ENCODE measurements at regions not wholly inside any gene's neighbourhood (a gene's known extent, or its start where the extent isn't known, plus 50 kb on each side); places are given as distances from the start of the nearest gene placed in this dataset.

DNA sequence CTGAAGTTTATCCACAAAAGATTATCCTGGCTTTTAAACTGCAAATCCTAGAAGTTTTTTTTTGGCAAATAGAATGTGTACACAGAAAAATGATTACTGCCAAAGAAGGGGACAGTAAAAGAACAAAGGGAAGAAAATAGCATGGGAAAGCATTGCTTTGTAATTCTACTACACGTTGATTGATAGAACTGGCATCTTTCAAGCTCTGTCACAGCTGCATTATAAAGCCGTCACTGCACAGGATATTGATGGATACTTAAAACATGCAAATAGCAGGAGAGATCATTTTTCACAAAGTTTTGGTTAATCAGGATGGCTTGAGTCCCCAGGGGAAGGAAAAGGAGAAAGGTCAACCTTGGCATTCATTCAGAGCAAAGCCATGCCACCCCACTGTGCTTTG is 183.7 kb upstream of the RRP15 start:
- no peak for DNase-seq (ENCODE audit: low spot score)
- intact Hi-C loops (cut with DNase I) = no loop called here

- intact Hi-C loops (cut with DNase I) = no loop called here
- DNase-seq (ENCODE audit: low spot score) = no peak
These were observed 177.1 kb upstream of the RRP15 start for GRCh38 chr1:218108034-218108433.

GRCh38 chr1:218112862-218113261 is 172.2 kb upstream of the RRP15 start:
- DNase-seq (ENCODE audit: low spot score) = no peak
- intact Hi-C loops (cut with DNase I) = no loop called here

DNA sequence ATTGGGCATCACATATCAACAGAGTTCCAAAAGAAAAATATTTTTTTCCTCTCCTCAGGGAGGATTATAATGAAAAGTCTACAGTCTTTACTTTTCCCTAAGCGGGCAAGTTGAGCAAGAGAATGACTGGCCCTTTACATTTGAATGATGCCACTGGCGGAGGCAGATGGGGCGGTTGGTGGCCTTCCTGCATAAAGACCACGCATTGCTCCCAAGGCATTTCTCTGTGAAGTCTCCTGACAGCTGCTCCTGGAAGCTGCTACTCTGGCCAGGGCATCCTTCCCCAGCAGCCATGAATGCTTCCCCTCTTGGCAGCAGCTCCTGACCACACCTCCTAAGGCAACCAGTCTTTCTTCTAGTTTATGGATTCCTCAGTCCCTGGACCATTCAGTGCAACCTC is 161.1 kb upstream of the RRP15 start:
- intact Hi-C loops (cut with DNase I) = no loop called here
- no peak for DNase-seq (ENCODE audit: low spot score)

GRCh38 chr1:218135371-218135770 is 149.7 kb upstream of the RRP15 start:
- intact Hi-C loops (cut with DNase I) = no loop called here

DNA sequence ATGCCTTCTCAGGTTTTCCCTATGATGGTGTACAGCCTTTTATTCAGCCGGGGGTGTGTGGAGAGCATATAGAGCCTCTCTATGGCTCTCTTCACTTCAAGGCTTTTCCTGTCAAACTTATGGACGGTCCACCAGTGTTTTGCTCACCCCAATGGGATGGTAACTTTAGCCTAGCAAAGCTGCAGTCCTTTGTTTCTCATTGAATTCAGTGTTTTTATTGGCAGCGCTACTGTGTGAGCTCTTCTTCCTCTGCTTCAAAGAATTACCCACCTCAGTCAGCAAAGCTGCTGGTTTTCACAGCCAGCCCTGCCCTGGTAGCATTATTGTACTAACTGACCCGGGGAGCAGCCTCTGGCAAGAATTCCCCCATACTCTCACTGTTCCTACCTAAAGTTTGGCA is 145.3 kb upstream of the RRP15 start:
- intact Hi-C loops (cut with DNase I) = no loop called here
- DNase-seq (ENCODE audit: low spot score) = no peak

More at GRCh38 chr1:218135371-218135770, 149.7 kb upstream of the RRP15 start:
- no peak for DNase-seq (ENCODE audit: low spot score)

GRCh38 chr1:218156595-218156994 is 128.5 kb upstream of the RRP15 start:
- intact Hi-C loops (cut with DNase I) = no loop called here
- no peak for DNase-seq (ENCODE audit: low spot score)

GRCh38 chr1:218163371-218163770 is 121.7 kb upstream of the RRP15 start:
- intact Hi-C loops (cut with DNase I) = no loop called here
- no peak for DNase-seq (ENCODE audit: low spot score)

DNA sequence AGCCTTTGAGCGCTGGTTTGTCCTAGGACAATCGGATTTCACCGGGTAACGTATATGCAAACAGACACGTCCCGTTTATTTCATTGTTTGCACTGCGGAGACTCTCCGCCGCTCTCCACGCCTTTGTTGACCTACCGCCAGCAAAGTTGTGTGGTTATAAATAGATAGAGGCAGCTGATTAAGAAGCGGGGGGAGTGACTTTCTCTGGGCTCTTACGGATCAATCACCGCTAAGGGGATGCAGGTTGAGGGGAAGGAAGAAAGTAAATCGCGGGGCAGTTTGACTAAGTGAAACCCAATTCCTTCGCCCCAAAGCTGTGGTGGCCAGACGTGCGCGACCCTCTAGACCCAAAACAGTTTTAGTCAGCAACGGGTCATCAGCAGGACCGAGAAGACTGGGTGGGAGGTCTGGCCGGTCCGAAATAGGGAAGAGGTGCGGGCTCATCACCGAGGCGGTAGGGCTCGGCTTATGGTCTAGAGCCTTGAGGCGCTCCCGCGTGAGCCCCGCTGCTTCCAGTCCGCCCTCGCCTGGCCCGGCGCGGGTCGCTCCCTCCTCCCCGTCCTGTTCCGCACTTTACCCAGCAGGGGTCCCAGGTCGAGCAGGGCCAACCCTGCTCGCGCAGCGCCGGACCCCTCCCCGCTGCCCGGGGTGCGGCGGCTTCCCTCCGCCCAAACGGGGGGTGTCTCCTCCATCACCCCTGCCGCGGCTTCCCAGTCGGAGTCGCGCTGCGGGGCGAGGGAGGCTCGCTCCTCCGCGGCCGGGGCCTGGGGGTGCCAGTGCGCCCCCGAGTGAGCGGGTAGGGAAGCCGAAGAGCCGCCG is 120.8 kb upstream of the RRP15 start:
- intact Hi-C loops (cut with DNase I) = no loop called here
- DNase-seq (ENCODE audit: low spot score) = no peak

GRCh38 chr1:218164930-218165700 is 120.0 kb upstream of the RRP15 start:
- peak; percentile 77 for DNase-seq (ENCODE audit: low spot score)
- intact Hi-C loops (cut with DNase I) = no loop called here

DNA sequence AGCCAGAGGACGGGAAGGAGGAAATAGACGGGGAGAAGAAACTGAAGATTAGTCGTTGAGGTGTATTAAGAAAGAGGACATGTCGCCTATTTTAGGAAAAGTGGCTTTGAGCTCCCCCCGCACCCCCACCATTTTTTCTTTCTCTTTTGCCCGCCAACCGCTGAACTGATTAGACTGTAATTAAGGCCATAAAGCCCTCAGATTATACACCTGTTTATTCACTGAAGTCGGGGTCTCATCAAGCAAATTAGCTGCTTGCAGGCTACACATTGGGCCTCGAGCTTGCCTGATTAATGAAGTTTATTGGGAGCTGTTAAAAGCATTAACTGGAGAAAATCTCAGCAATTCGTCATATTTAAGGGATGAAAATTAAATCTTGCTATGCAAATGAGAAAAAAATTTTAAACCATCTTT is 119.4 kb upstream of the RRP15 start:
- no peak for DNase-seq (ENCODE audit: low spot score)
- intact Hi-C loops (cut with DNase I) = no loop called here

GRCh38 chr1:218166268-218166945 is 118.7 kb upstream of the RRP15 start:
- no peak for DNase-seq (ENCODE audit: low spot score)
- intact Hi-C loops (cut with DNase I) = no loop called here

GRCh38 chr1:218171302-218171893 is 113.7 kb upstream of the RRP15 start:
- no peak for DNase-seq (ENCODE audit: low spot score)

DNA sequence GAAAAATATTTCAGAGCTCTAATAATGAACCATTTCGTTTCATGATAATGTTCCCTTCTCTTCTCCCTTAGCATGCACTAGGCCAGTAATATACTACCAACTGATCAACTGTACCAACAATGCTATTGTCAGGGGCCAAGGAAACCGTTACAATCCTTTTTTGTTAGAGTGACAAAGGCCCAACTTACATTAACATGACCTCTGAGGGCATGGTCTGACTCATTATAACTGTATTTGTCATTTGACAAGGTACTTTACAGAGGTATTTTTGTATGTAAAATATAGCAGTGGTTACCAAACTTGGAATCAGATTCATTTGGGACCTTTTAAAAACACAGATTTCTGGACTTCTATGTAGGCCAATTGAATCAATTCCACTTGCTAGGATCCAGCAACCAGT is 102.6 kb upstream of the RRP15 start:
- DNase-seq (ENCODE audit: low spot score) = no peak
- intact Hi-C loops (cut with DNase I) = no loop called here

More at GRCh38 chr1:218171302-218171893, 113.7 kb upstream of the RRP15 start:
- intact Hi-C loops (cut with DNase I) = no loop called here

DNA sequence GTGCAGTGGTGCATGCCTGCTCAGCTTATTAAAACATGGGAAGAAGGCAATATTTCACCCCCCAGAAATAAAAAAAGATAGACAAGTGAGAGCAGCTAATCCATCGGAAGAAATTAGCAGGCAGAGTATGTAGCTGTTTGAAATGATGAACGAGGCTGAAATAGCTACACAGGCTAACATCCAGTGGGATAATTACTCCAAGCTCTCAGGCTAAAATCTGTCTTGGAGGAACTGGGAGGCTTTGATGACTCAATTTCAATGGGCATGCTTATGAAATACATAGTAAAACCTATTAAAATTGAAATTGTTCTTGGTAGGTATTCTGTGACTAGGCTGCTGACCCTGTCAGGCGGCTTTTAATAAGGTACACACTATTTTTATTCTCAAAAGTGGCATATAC is 84.1 kb upstream of the RRP15 start:
- DNase-seq (ENCODE audit: low spot score) = no peak
- intact Hi-C loops (cut with DNase I) = no loop called here

DNA sequence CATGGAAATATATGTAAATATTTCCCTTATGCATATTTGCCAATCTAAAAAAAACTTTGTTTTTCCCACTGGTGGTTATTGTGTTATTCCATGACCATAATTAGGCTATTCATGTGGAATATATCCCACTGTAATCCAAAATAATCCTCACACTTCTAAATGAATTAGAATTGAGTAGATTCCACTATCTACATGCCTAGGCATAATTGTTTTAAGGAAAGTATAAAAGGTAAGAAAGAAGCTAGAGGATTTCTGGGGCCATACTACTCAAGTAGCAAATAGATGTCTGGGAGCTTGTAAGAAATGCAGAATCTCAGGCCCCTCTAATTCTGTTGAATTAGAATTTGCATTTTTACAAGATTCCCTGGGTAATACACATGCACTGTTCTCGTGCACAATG is 83.5 kb upstream of the RRP15 start:
- intact Hi-C loops (cut with DNase I) = no loop called here
- DNase-seq (ENCODE audit: low spot score) = no peak

GRCh38 chr1:218205721-218206120 is 79.4 kb upstream of the RRP15 start:
- intact Hi-C loops (cut with DNase I) = no loop called here
- no peak for DNase-seq (ENCODE audit: low spot score)

DNA sequence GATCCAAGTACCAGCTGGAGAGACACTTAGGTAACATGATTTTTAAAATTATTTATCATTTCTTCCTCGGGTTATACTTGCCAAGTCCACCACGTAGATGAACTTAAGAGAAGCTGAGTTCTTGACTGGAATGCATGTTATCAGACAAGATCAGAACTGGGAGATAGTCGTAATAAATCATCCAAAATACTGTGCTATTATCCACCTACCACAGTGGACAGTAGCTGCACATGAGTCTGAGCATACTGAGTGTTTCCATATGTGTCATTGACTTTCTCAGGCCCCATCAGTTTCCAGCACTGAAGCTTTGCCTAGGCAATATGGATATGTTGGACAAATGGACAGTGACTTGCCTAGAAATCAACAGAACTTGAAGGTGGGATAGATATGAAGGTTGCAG is 77.9 kb upstream of the RRP15 start:
- no peak for DNase-seq (ENCODE audit: low spot score)
- intact Hi-C loops (cut with DNase I) = no loop called here

GRCh38 chr1:218209351-218209861 is 75.7 kb upstream of the RRP15 start:
- no peak for DNase-seq (ENCODE audit: low spot score)
- intact Hi-C loops (cut with DNase I) = no loop called here

- intact Hi-C loops (cut with DNase I) = no loop called here
- no peak for DNase-seq (ENCODE audit: low spot score)
These were observed 73.9 kb upstream of the RRP15 start for GRCh38 chr1:218211241-218211640.
